Right ventricle myocardium inferior (tissue), 1 donor: ENCODE measurements at regions not wholly inside any gene's neighbourhood (a gene's known extent, or its start where the extent isn't known, plus 50 kb on each side); places are given as distances from the start of the nearest gene placed in this dataset.

ENCODE experiments used
- ATAC-seq: fragments of 200-7000 bp; cut with Tn5 transposase; one replicate; pipeline ENCODE4 v1.9.1; 2020; ENCODE audit warnings: mild to moderate bottlenecking, moderate library complexity
- DNase-seq: peaks from one replicate; pipeline ENCODE4 v3.0.0; 2021; ENCODE audit errors: missing footprints
- intact Hi-C: fragments of 100-400 bp; cut with DNase I; formaldehyde crosslinking; loops from one replicate; pipeline ENCODE4 v1.11.0; 2022
- donor health status: DM: no; HTN: yes; CAD: no; lungs with severe emphysema.

- intact Hi-C loops = no loop called here
- ATAC-seq = no peak
Measured at GRCh38 chr2:11983401-11983800, 237.0 kb downstream of the LPIN1 start.

DNA sequence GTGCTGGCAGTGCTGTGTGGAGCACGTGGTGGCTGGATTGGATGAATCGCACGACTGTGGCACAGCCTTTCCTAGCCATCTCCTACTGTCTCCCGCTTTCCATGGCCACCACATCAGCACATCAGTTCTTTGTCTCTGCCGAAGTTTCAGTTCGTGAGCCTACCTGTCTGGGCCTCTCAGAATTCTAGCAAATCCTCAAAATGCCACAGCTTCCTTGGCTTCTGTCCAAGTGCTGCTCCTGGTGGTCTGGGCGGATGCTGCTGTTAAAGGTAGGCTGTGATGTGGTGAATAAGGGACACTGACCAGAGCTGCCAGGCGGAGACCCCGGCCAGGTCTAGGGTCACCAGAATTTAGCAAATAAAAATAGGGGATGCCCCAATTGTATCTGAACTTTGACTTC lies 237.4 kb downstream of the LPIN1 start:
- DNase-seq = no peak
- intact Hi-C loops = no loop called here
- ATAC-seq = no peak

More at GRCh38 chr2:11983401-11983800, 237.0 kb downstream of the LPIN1 start:
- DNase-seq = no peak

DNA sequence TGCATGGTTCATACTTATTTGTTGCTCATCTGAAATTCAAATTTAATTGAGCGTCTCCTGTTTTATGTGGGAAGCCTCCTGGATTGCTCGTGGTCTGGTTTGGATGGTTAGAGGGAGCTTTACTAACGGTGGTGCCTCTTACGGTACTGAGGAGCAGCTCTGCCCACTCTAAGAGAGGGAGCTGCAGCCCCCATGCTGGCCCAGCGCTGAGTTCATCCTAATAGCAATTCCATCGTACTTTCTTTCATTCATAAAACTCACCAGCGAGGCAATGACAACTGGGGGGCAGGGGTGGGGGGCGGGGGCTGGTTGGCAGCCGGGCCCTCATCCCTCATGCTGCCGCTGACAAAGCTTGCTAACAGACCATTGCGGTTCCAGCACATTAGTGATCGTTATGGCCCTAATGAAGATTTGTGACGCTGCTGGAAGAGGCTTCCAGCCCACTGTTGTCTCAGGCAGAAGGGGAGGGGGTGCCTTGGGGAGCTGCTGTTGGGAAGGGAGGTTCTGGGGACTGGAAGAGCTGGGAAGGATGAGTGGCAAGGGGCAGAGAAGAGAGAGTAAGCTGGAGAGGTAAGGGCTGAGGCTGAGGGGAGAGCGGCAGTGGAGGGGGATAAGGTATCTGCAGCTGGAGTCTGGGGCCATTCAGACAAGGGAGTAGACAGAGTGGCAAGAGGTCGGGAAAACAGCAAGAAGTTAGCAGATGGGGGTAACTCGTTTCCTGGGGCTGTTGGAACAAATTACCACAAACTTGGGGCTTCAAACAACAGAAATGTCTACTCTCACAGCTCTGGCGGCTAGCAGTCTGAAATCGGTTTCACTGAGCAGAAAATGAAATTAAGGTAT lies 238.1 kb downstream of the LPIN1 start:
- ATAC-seq = no peak
- DNase-seq = no peak
- intact Hi-C loops = no loop called here

DNA sequence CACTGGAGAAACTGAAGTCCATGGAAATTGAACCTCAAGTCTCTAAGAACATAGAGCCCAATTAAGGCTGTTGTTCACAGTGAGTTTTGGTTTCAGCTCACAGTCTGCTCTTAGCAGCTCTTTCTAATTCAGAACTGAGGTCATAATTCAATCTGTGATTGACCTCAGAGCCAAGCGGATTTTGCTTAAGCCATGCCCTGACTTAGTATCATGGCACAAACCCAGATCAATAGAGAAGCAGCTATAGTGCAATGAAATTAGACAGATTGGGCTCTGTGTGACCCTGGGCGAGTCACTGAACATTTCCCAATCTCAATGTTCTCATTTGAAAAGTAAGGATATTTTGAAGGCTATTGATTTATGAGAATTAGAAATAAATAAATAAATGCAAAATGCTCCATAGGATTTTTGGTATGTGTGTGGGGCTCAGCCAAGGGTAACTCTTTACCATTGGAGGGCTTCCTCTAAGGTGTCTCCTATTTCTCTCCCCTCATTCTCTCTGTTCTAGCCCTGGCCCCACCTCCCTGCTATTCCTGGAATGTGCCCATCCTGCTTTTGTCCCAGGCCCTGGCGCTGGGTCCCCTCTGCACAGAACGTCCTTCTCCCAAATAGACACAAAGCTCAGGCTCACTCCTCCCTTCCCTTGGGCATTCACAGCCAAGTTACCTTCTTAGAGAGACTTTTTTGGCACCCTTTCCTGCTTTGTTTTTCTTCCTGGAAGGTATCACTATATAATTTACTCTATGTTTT lies 239.6 kb downstream of the LPIN1 start:
- intact Hi-C loops = no loop called here
- no peak for DNase-seq
- no peak for ATAC-seq

DNA sequence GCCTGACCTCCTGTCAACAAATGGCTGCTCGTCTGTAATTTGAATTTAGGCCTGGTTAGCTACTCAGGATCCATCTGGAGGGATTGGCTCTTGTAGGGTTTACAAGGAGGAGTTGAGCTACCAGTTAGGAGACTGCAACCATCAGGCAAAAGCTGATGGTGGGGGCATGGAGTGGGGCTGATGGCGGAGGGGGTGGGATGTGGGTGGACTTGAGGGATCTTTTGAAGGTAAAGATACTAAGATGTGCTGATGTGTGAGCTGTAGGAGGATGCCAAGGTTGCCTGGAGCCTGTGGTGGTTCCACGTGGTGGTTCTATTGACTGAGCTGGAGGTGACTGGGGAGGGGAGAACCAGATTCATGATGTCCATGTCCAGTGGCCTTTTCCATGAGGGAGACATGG lies 240.7 kb downstream of the LPIN1 start:
- ATAC-seq = no peak
- no peak for DNase-seq
- intact Hi-C loops = no loop called here

DNA sequence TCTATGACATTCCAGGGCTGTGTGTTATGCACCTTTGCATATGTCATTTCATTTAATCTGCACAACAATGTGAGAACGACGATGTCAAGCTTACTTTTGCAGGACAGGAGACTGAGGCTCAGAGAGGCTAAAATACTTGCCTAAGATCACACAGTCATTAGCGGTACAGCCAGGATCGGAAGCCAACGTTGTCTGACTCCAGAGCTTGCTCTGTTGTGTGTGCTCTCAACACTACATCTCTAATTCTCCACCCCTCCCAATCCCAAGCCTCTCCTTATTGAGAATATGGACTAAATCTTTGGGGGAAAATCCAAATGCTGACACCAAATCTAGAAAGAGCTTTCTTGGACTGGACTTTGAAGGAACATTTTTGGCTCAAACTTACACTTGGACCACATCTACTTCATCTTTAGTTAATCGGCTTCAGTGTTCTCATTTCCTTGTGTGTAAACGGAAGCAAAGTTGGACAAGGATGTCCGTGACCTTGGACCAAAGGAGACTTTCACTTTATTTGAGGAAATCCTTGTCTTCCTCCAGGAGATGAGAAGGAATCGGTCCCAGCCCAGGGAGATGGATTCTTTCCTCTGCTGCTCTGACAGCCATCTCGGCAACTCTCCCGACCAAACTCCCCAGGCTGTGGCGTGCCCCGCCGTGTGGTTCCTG lies 242.4 kb downstream of the LPIN1 start:
- DNase-seq (no peak), ATAC-seq (peak; percentile 82)
- intact Hi-C loops = no loop called here

- intact Hi-C loops = no loop called here
Measured at GRCh38 chr2:11989354-11989703, 242.9 kb downstream of the LPIN1 start.

DNA sequence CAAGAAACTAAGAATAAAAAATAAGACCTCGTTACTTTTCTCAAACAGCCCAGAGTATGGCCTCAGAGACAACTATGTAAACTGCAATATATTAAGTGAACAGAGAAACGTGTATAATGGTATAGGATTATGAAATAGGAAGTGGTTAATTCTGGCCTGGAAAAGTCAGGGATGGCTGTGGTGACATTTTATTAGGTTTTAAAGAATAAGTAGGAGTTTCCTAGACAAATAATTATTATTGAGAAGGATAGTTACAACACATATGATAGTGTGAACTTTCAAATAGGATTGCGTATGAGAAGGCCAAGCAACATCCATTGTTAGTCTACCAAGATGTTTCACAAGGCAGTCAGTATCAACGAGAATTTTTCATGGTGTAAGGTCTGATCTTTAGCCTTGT lies 244.1 kb downstream of the LPIN1 start:
- ATAC-seq = no peak

More at GRCh38 chr2:11989354-11989703, 242.9 kb downstream of the LPIN1 start:
- ATAC-seq = peak; percentile 70
- no peak for DNase-seq

DNA sequence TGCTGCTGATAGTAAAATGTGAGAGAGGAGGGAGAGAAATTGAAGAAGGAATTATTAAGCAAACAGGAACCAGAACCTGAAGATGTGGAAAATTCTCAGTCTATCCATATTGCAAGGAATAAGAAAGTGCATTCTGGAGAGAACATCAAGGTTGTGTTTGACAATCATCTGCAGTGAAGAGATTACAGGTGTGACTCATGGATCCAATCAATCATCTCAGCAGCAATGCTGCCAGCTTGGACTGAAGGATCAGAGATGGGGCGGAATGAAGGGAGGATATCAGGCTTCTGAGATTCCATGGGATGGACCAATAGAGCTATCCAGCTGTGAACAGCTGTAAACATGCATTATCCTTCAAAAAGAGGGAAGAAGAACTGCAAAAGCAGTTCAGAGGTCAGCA lies 247.3 kb downstream of the LPIN1 start:
- intact Hi-C loops = no loop called here
- DNase-seq = no peak
- ATAC-seq = no peak

More for the DNA sequence above, 244.1 kb downstream of the LPIN1 start:
- intact Hi-C loops = no loop called here
- no peak for DNase-seq

- intact Hi-C loops = no loop called here
- no peak for DNase-seq
- no peak for ATAC-seq
Measured at GRCh38 chr2:11995456-11995855, 249.0 kb downstream of the LPIN1 start.

DNA sequence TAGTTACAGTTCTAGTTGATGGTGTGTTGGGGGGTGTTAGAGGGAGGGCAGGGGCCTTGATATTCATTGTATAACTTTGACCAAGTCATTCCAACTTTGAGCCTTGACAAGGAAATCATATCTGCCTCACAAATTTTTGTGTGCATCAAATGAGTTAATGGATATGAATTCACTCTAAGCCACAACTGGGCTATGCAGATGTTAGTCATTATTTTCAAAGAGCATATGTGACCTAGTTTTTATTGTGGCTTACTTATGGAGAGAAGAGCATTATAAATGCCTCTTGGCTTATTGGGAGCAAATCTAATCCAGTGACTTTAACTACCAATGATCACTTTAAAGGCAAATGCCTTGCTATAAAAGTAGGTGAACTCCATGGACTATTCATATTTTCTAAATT lies 250.2 kb downstream of the LPIN1 start:
- DNase-seq = no peak
- ATAC-seq = no peak
- intact Hi-C loops = no loop called here

DNA sequence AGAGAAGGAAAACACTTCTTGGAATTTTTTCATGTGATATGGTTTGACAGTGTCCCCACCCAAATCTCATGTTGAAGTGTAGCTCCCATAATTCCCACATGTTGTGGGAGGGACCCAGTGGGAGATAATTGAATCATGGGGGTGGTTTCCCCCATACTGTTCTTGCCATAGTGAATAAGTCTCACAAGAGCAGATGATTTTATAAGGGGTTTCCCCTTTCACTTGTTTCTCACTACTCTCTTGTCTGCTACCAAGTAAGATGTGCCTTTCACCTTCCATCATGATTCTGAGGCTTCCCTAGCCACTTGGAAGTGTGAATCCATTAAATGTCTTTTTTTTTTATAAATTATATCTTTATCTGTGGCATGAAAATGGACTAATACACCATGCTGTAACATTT lies 250.7 kb downstream of the LPIN1 start:
- ATAC-seq (no peak), DNase-seq (no peak)
- intact Hi-C loops = no loop called here

- ATAC-seq (no peak), DNase-seq (no peak)
- intact Hi-C loops = no loop called here
Measured at GRCh38 chr2:11998218-11998617, 251.8 kb downstream of the LPIN1 start.

GRCh38 chr2:11998626-11999378 lies 252.4 kb downstream of the LPIN1 start:
- DNase-seq (no peak), ATAC-seq (no peak)
- intact Hi-C loops = no loop called here

DNA sequence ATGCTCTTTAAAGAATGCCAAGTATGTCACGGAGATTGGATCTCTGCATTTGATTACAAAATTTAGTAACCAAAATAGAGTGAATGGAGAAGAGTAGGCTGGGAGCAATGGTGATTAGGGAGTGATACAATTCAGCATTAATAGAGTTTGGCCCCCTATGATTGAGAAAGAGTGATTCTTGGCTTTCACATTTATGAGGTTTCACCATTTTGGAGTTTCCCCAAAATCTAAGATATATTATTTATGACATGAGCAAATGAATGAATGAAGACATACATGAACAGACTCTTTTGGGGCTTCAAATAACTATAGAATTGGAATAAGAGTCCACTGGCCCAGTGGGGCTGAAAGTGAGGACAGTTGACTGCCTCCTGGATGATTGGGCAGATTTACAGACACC lies 255.2 kb downstream of the LPIN1 start:
- no peak for ATAC-seq
- DNase-seq = no peak
- intact Hi-C loops = no loop called here

DNA sequence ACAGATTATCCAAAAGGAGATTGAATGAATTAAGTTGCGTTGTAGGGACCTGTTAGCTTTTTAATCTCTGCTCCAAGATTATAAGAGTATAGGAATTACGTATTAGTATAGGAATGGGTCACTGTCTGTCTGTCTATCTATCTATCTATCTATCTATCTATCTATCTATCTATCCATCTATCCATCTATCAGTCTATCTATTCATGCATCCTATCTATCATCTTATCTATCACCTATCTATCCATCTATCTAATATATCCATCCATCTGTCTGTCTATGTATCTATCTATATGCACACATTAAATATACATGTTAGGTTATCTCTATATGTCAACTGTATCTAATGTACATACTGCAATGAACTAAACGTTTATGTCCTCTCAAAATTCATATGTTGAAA lies 255.8 kb downstream of the LPIN1 start:
- DNase-seq (no peak), ATAC-seq (no peak)
- intact Hi-C loops = no loop called here

DNA sequence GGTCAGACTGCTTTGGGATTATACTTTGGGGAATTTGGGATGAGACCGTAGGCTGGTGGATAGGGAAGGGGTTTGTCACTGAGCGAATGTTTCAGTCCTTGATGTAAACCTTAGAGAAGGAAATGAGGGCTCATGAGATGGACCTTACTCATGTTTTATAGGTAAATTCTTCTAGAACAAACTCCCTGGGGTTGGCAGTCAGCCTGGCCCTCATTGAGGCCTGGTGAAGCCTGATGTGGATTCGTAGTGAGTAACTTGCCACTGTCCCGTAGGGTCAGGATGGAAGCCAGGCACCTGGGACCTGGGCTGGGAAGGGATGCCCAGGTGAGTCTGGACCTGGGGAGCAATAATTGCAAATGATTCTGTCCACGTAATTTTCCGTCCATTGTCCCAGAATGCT lies 258.3 kb downstream of the LPIN1 start:
- DNase-seq = no peak
- intact Hi-C loops = no loop called here
- no peak for ATAC-seq

GRCh38 chr2:12005886-12006681 lies 259.7 kb downstream of the LPIN1 start:
- intact Hi-C loops = no loop called here
- DNase-seq = no peak
- ATAC-seq = no peak
